Astrocyte of the cerebellum (primary cell): ENCODE measurements at regions not wholly inside any gene's neighbourhood (a gene's known extent, or its start where the extent isn't known, plus 50 kb on each side); places are given as distances from the start of the nearest gene placed in this dataset.

ENCODE experiments used
- DNase-seq: peaks from one replicate; pipeline ENCODE4 v3.0.0-alpha.2; 2011; ENCODE audit warnings: low read depth
- H3K4me3 ChIP-seq: 2 replicates; pipeline ENCODE4 v1.5.1; 2011; ENCODE audit warnings: mild to moderate bottlenecking, low read depth, low read length, moderate library complexity
- in situ Hi-C: cut with HindIII; loops from 2 replicates; pipeline ENCODE4 v1.10.0; 2017; ENCODE audit warnings: low sequenced_read_pairs
- TF ChIP-seq, protein P1 (sequence below): IDR thresholded peaks from 2 replicates; pipeline ENCODE4 v1.5.1; 2012; ENCODE audit warnings: low read length, low read depth, moderate library complexity, mild to moderate bottlenecking; ENCODE audit errors: missing control alignments

- no peak overlapping the region for H3K4me3 ChIP-seq
- TF ChIP-seq, protein P1, sequence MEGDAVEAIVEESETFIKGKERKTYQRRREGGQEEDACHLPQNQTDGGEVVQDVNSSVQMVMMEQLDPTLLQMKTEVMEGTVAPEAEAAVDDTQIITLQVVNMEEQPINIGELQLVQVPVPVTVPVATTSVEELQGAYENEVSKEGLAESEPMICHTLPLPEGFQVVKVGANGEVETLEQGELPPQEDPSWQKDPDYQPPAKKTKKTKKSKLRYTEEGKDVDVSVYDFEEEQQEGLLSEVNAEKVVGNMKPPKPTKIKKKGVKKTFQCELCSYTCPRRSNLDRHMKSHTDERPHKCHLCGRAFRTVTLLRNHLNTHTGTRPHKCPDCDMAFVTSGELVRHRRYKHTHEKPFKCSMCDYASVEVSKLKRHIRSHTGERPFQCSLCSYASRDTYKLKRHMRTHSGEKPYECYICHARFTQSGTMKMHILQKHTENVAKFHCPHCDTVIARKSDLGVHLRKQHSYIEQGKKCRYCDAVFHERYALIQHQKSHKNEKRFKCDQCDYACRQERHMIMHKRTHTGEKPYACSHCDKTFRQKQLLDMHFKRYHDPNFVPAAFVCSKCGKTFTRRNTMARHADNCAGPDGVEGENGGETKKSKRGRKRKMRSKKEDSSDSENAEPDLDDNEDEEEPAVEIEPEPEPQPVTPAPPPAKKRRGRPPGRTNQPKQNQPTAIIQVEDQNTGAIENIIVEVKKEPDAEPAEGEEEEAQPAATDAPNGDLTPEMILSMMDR: no peak
- DNase-seq: no peak
- in situ Hi-C loops: no loop called here
Observed at GRCh38 chr14:71485833-71486232, 446.4 kb upstream of the RGS6 start.

DNA sequence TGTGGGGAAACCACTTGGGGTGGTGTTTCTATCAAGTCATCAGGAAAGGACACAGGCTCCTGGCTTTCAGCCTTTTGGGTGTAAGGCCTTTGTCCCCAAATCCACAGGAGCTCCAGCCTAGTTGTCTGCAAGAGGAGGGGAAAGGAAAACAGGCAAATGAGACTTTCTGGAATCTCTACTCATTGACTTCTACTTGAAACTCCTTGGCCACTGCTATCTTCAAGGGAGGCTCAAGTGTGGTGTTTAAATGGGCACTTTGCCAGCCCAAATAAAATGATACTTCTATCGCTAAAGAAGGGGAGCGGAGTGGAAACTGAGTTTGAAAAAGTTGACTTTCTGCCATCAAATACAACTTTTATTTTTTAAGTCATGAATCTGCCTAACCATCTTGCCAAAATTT, 445.9 kb upstream of the RGS6 start:
- DNase-seq: no peak
- in situ Hi-C loops: no loop called here
- TF ChIP-seq, protein P1: no peak
- H3K4me3 ChIP-seq: no peak overlapping the region

DNA sequence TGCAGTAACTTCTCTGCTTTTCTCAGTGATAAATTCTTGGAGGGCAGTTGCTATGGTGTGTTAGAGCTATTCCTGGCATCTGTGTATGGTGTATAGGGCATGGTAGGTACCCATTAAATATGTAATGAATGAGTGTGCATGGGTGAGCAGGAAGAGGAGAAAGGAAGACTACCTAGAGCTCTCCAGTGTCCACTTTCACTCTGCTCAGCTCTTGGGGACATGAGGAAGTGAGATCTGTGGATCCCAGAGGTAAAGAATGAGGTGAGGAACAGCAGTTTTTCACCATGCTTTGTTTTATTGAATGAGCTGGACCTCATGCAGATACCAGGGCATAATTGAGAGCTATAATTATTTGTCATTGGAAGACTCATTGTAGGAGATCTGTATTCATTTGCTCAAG, 444.8 kb upstream of the RGS6 start:
- in situ Hi-C loops: no loop called here

DNA sequence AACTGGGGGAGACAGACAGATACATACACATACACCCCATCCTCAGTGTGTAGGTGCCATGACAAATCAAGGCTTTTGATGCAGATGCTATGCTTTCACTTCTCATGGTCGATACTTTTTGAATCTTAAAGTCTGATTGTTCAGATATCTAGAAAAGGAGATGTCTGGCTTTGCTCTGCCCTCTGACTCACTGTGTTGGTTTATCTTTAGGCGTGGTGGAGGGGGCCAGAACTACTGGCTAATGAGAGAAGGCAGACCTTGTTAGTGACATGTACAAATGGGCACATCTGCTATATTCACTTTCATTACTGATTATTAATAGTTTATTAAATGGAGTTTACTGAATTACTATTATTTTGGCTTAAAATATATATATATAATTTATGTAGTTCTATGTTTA, 444.3 kb upstream of the RGS6 start:
- no peak overlapping the region for H3K4me3 ChIP-seq
- in situ Hi-C loops: no loop called here
- TF ChIP-seq, protein P1: no peak
- DNase-seq: no peak

More for the DNA sequence above, 444.8 kb upstream of the RGS6 start:
- no peak overlapping the region for H3K4me3 ChIP-seq
- TF ChIP-seq, protein P1: no peak
- DNase-seq: no peak

GRCh38 chr14:71488703-71489191, 443.5 kb upstream of the RGS6 start:
- in situ Hi-C loops: no loop called here
- TF ChIP-seq, protein P1: no peak
- no peak overlapping the region for H3K4me3 ChIP-seq
- DNase-seq: peak; percentile 70

DNA sequence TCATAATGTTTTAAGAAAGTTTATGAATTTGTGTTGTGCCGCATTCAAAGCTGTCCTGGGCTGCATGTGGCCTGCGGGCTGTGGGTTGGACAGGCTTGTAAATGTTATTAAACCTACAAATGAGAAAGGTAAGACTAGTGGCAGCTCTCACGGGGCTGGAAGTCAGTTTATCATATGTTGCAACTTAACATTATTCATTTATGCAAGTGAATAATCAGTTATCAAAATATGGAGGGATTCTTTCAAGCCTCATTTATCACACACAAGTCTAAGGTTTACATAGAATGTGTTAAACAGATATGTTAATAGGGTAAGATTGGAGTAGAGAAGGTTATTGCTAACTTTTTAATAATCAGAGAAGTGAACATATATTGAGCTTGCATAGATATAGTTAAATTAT, 442.5 kb upstream of the RGS6 start:
- TF ChIP-seq, protein P1: no peak

DNA sequence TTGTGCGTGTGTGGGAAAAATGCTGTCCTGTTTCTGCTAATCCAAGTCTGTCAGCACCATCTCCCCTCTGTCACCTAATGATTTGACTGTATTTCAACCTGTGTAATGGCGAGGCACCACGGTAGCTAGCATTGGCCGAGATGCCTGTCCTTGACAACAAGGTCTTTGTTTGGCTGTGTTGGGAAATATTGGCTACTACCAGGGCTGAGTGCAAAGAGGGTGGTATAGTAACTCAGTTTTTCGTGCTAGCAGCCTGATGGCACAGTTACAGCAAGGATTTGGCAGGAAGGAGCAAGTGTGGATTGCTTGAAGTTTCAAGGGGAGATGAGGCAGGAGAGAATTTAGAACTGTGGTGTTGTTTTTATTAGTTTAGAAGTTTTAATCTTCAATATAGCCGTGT, 440.3 kb upstream of the RGS6 start:
- H3K4me3 ChIP-seq: no peak overlapping the region
- in situ Hi-C loops: no loop called here
- no peak for DNase-seq
- TF ChIP-seq, protein P1: no peak

More for the DNA sequence above, 442.5 kb upstream of the RGS6 start:
- DNase-seq: no peak
- no peak overlapping the region for H3K4me3 ChIP-seq
- in situ Hi-C loops: no loop called here
